ENCODE measurements at regions not wholly inside any gene's neighbourhood (a gene's known extent, or its start where the extent isn't known, plus 50 kb on each side); places are given as distances from the start of the nearest gene placed in this dataset.
A peak's percentile ranks its signal among the peaks of the same experiment; 100 is the strongest.

DNA sequence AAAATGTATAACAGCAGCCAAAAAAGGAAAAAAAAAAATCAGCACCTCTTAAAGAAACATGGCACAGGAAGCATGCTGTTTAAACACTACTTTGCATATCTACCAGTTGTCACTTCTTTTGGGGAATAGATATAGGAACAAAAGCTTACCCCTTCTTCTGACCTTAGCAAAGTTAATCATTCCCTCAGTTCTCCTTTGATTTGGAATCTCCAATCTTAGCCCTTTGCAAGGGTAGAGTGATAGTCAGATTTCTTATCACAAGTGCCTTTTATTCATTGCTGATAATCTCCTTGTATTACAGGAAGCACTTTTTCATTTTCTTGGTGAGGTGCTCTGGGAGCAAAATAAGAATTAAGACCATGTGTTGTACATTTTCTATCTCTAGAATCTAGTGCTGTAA is 1327.6 kb downstream of the OLFM4 start:
- no peak overlapping the region for H3K4me3 ChIP-seq
- no peaks in the 10 kb centered on the region for H3K27me3 ChIP-seq
- H3K27ac ChIP-seq, result peak overlapping the region in 1 of 4 donors; percentile 34
- no peaks in the 10 kb centered on the region for H3K9me3 ChIP-seq
- DNase-seq (no peak), ATAC-seq (peak; percentile 40)
- TF ChIP-seq, protein P1, sequence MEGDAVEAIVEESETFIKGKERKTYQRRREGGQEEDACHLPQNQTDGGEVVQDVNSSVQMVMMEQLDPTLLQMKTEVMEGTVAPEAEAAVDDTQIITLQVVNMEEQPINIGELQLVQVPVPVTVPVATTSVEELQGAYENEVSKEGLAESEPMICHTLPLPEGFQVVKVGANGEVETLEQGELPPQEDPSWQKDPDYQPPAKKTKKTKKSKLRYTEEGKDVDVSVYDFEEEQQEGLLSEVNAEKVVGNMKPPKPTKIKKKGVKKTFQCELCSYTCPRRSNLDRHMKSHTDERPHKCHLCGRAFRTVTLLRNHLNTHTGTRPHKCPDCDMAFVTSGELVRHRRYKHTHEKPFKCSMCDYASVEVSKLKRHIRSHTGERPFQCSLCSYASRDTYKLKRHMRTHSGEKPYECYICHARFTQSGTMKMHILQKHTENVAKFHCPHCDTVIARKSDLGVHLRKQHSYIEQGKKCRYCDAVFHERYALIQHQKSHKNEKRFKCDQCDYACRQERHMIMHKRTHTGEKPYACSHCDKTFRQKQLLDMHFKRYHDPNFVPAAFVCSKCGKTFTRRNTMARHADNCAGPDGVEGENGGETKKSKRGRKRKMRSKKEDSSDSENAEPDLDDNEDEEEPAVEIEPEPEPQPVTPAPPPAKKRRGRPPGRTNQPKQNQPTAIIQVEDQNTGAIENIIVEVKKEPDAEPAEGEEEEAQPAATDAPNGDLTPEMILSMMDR (IDR thresholded peaks at IDR 0.05), result no peak
- TF ChIP-seq POLR2A (IDR thresholded peaks at IDR 0.05), result no peak
- no peaks in the 10 kb centered on the region for H3K36me3 ChIP-seq (replicated peaks in 1 of 2; ENCODE audit: insufficient read depth in 1 of 2, low read depth in 2 of 2)
- intact Hi-C loops (cut with DNase I), result no loop called here
- H3K4me1 ChIP-seq, result peaks cover 19% of the 10 kb centered on the region

DNA sequence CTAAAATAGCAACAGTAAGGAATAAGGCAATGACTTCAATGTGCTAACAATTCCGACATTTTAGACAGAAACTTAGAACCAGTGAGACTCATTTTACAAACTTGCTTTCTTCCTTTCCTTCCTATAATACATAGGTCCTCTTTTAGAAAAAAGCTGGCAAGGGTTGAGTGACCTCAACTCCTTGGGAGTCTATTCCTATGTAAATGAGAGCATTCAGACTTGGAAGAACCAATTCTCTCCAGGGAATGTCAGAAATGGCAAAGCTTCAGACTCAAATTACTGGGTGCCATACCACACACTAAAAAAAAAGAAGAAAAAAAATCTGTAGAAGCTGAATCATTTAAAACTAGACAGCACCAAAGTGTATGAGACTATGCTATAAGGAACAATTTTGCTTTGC is 1328.2 kb downstream of the OLFM4 start:
- DNase-seq, result no peak
- H3K27me3 ChIP-seq, result no peaks in the 10 kb centered on the region
- TF ChIP-seq, protein P1 (IDR thresholded peaks at IDR 0.05), result no peak
- no peak for TF ChIP-seq POLR2A (IDR thresholded peaks at IDR 0.05)
- 35 to 68% methylated on average over 1 of the region's 1 CpG for WGBS, 2 donors
- H3K9me3 ChIP-seq, result no peaks in the 10 kb centered on the region
- ATAC-seq, result peak; percentile 9
- H3K4me3 ChIP-seq, result no peak overlapping the region
- H3K27ac ChIP-seq, result peak overlapping the region in 1 of 4 donors; percentile 34
- H3K4me1 ChIP-seq, result peaks cover 19% of the 10 kb centered on the region
- intact Hi-C loops (cut with DNase I), result no loop called here
- H3K36me3 ChIP-seq (replicated peaks in 1 of 2; ENCODE audit: insufficient read depth in 1 of 2, low read depth in 2 of 2), result no peaks in the 10 kb centered on the region

DNA sequence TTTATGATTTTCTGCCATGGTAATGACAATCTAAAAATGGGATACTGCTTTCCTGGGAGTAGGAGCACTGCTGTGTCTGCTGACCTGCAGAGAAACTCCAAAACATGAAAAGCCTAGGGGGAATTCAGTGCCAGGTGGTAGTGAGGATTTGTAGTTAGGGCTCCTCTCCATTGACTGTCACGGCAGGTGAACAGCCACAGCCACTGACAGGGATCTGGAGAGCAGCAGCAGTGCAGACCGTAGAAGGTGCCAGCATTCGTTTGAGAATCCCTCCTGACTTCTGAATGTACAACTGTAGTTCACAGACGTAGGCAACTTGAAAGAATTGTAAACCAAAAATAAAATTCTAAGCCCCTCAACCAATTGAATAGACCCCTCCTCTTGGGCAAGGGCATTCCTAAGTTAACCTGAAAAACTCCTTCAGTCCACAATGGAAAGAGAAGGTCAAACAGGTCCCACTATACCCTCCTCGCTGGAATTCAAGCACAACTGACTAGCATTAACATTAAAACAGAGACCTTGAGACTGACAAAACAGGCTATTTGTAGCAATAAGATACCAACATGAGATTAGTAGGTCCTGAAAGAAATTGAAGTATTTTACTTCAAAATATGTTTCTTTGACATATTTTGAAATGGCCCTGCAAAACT is 1328.8 kb downstream of the OLFM4 start:
- peak; percentile 15 for ATAC-seq
- H3K36me3 ChIP-seq (replicated peaks in 1 of 2; ENCODE audit: insufficient read depth in 1 of 2, low read depth in 2 of 2), result no peaks in the 10 kb centered on the region
- no peaks in the 10 kb centered on the region for H3K9me3 ChIP-seq
- peak in 1 of 4 donors; percentile 22 for DNase-seq
- no peak overlapping the region for H3K27ac ChIP-seq
- intact Hi-C loops (cut with DNase I), result no loop called here
- peaks cover 19% of the 10 kb centered on the region for H3K4me1 ChIP-seq
- 32 to 36% methylated on average over 5 of the region's 5 CpGs for WGBS, 2 donors
- no peaks in the 10 kb centered on the region for H3K27me3 ChIP-seq
- TF ChIP-seq POLR2A (IDR thresholded peaks at IDR 0.05), result no peak
- TF ChIP-seq, protein P1 (IDR thresholded peaks at IDR 0.05), result no peak
- H3K4me3 ChIP-seq, result no peak overlapping the region

DNA sequence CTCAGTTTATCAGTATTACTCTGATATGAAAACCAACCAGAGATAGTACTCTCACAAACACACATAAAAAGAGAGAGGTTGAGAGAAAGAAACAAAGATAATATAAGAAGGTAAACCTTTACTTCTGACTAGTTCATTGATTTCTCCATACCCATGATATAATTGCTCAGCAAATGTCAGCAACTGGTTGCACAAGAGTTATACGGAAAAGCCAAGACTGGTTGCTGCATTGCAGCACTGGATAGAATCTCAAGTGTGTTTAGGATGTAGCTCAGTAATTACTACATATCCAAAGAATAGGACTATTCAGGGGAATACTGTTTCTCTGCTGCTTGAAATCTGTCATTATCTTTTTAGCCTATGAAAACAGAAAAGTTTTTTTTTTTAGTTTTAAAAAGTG is 1332.8 kb downstream of the OLFM4 start:
- no peak for DNase-seq
- H3K4me3 ChIP-seq, result no peak overlapping the region
- no peak for TF ChIP-seq POLR2A (IDR thresholded peaks at IDR 0.05)
- TF ChIP-seq, protein P1 (IDR thresholded peaks at IDR 0.05), result no peak
- intact Hi-C loops (cut with DNase I), result no loop called here
- no peaks in the 10 kb centered on the region for H3K27me3 ChIP-seq
- 7 to 20% methylated on average over 1 of the region's 1 CpG for WGBS, 2 donors
- H3K36me3 ChIP-seq (replicated peaks in 1 of 2; ENCODE audit: insufficient read depth in 1 of 2, low read depth in 2 of 2), result no peaks in the 10 kb centered on the region
- no peak overlapping the region for H3K27ac ChIP-seq
- peaks cover 11% of the 10 kb centered on the region for H3K4me1 ChIP-seq
- no peaks in the 10 kb centered on the region for H3K9me3 ChIP-seq
- no peak for ATAC-seq

DNA sequence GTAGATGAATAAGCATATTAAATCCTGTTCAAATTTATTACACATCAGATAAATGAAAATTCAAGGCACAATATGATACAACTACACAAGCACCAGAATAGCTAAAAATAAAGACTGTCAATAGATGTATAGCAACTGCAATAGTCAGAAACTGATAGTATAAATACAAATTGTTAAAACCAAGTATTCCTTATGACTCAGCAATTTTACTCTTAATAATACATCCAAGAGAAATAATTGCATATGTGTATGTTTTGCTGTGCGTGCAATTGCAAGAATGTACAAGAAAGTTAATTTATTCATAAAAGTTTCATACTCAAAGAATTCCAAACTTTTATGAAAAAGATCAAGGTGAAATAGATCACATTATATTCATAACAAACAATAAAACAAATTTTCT is 1338.1 kb downstream of the OLFM4 start:
- H3K4me1 ChIP-seq, result peaks cover 19% of the 10 kb centered on the region
- H3K27ac ChIP-seq, result no peak overlapping the region
- no peak overlapping the region for H3K4me3 ChIP-seq
- H3K27me3 ChIP-seq, result no peaks in the 10 kb centered on the region
- H3K9me3 ChIP-seq, result no peaks in the 10 kb centered on the region
- intact Hi-C loops (cut with DNase I), result no loop called here
- ATAC-seq (no peak), DNase-seq (no peak)
- no peaks in the 10 kb centered on the region for H3K36me3 ChIP-seq (replicated peaks in 1 of 2; ENCODE audit: insufficient read depth in 1 of 2, low read depth in 2 of 2)
- TF ChIP-seq POLR2A (IDR thresholded peaks at IDR 0.05), result no peak
- TF ChIP-seq, protein P1 (IDR thresholded peaks at IDR 0.05), result no peak
- WGBS, 2 donors, result 85 to 89% methylated on average over 1 of the region's 1 CpG
